GF-D8 (cell line): ENCODE measurements at regions not wholly inside any gene's neighbourhood (a gene's known extent, or its start where the extent isn't known, plus 50 kb on each side); places are given as distances from the start of the nearest gene placed in this dataset.

Experiments
- DNase-seq: peaks from one replicate; lab custom pipeline; 2025; lab: John Stamatoyannopoulos, UW

DNA sequence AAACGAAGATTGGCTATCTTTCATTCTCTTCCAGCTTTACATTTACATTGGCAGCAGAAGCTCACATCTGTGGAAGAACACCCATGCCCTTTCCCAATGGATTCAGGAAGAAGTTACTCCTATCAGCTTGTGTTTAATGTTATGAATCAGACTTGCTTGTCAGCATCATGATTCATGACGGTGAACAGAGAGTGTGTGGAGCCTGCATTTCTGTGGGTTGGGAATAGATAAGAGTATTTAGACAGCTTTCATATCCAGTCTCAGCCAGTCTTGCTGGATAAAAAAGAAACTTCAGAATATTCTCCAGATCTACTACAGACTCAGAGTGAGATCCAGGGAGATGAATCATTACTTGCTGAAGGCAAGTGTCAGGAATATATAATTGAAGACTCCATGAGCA, 812.9 kb upstream of the ZNF608 start:
- DNase-seq, result no peak

DNA sequence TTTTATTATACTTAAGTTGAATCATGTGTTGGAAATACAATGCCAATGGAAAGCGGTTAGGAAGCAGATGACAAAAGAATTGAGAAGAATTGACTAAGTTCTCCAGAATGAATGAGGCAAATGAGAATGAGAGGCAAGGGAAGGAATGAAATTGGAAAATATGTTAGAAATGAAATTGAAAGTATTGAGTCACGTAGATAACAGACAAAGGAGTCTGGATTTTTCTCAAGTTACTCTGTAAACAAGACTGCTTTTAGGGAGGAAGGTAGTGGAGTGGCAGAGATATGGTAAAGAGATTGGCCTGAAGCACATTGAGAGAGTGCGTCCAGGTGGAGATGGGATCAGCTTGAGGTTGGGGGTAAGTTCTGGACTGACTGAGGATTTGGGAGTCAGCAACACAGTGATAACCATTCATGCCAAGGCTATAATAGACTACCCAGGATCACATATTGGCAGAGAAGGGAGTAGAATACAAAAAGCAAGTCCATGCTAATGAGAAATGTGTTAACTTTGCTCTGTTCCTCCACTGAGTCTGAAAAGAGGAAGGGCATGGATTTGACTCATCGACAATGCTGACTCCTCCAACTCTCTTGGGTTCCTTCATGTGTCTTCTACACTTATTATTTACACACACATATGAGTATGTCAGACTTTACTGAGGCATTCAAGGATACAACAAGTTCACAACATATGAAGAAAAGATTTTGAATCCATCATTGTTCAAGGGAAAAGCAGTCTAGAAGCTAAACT, 814.2 kb upstream of the ZNF608 start:
- DNase-seq, result no peak

DNA sequence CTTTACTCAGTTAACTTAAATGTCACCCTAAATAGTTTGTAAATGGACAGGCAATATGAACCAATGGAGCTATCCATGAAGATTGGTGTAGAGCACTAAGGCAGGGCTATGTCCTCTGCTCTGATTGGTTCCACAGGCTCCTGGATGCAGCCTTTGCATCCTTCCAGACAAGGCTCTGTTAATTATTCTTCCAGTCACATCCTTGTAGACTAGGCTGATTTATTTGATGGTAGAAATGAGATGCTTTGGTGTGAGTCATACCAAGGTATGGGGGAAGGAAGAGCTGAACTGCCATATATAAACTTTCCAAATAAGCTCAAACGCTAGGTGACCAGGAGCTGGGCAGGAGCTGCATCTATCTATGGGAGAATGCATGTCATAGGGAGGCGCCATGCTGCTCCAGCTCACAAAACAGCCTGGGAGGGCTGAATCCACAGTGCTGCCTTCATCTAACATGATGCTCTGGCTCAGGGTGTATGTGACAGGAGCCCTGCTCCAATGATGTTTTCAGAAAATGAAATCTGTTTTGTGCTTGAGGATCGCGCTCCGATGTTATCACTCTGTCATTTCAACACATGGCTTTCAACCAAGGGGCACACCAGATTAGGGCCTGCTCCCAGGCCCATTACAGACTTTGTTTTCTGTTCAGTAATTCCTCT, 818.0 kb upstream of the ZNF608 start:
- no peak for DNase-seq

DNA sequence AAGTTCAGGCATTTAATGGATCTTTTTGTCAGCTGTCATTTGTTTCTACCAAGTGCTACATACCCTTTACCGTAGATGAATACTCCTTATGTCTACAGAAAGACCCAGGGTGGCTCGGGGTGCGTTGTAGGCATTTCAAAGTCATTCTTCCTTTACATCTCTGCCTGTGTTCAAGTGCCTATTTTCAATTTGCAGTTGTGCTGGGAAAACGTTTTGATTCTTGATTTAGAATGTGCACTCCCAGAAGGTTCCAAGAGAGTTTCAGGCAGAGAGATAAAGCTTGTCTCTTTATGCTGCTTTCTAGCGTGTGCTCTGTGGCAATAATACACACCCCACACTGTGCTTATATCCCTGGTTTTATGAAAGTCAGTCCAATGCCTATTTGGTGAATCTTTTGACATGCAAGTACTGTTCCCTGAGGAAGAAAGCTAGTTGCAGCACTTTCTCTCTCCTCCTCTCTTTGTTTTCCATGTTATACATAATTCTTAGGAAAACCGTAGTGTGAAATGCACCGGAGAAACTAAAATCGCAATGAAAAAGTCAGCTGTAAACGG, 828.1 kb upstream of the ZNF608 start:
- DNase-seq, result no peak

DNA sequence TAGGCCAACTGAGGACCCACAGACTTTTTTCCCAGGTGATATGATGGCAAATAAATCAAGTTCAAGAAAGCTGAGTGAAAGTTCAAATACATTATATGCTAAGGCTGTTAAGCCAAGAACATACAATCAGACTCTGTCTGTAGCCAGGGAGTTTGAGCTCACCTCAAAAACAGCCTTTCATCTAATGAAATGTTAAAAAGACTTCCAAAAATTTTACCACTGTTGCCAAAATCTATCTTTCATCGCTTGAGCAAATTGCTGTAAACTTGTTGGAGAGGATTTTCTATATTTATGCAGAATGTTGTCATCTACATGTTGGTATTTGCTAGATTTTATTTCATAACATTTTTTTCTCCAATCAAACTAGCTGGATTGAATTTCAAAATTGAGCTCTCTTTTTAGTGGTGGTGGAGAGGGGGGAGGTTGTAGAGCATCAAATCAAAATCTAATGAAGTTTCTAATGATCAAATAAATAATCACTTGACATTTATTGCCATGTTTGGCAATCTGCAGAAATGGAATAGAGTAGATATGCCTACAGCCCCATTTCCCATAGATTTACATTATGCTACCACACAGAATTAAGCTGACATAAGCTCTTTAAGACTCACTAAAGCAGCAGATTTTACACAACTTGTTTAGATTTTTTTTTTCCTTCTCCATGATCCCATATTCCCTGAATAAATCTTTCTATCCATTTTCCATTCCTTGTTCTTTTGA, 828.9 kb upstream of the ZNF608 start:
- no peak for DNase-seq

DNA sequence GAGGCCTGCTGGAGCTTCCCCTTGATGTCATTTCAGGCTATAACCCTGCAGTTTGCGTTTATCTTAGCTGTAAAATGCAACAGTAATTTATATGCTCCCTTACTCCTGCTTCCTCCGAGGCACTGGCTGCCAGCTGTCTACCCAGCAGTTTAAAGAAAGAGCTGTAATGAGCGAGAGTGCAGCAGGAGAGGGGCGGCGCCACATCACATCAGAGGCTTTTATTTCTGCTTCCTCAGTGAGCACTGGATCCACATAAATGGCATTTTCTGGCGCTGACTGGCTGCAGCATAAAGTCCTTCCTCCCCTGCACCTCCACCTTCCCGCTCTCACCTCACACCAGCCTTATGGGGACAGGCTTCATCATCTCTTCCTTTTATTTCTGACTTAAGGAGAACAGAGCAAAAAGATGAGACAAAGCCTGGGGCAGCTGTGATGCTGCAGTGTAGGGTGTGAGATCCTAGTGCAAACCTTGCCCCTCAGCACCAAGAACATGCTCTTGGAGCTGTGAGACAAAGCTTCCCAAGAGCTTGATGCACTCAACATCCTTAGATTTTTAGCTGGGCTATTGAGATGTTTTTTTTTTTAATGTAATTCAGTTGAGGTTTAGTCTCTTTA, 829.6 kb upstream of the ZNF608 start:
- DNase-seq, result no peak

DNA sequence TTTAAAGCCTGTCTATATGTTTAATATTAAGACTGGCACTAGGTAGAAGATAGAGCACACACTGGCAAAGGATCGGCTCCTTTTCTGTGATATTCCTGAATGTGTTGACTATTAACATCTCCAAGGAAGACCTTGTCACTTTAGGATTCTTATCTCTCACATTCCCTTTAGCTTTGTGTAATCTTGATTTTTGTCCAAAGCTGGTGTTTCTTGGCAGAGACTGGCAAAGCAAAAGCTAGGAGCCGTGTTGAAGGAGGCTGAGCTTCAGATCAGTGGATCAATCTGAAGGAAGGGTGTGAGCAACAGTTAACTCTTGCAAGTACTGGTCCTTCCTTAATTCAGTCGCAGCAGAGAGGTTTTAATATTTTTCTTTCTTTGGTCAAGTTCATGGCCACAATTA, 830.4 kb upstream of the ZNF608 start:
- no peak for DNase-seq

DNA sequence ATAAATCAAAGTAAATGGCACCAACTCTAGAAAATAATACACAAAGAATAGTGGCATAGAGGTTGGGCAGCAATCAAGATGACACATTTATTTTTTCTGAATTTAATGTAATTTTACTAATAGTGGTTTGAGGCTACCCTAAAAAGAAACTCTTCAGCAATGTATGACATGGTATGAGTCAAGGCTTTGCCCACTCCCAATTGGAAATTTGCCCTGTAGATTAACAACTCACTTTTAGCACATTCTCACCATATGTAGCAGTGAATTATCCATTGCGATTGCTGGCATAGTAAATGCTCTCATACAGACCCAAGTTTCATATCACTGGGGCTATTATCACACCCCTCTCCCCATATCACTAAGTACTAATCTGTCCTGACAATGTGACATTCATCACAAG, 832.1 kb upstream of the ZNF608 start:
- DNase-seq, result no peak

DNA sequence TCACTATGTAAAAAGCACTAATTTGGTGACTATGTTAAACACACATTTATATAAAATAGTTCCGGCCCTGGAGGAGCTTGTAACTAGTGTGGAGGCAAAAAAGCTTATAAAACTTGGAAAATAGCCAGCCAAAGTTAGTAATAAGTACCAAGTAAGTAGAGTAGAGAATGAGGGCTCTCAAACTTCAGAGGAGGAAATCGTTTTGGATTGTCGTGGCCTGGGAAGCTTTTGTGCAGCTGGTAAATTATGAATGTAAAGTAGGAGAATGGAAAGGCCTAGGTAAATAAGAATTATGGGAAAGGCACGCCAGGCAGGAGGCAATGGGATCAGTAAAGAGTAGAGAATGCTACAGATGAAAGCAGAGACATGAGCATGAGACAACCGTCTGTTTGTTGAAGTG, 832.7 kb upstream of the ZNF608 start:
- DNase-seq, result no peak

DNA sequence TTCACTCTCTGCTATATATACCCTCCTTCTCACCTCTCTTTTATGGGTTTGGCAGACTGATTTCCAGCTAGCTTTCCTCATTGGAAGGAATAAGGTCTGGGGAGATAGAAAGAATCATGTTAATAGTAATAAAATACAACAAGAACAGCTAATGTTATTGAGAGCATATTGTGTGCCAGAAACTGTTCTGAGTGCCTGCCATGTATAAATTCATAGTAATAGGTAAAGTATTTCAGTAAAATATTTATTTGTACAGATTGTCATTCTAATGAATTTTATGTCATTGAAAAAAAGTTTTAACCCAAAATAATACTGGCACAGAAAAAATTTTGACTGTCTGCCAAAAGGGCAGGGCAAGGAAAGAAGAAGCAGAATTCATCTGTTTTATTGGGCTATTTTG, 834.9 kb upstream of the ZNF608 start:
- no peak for DNase-seq

DNA sequence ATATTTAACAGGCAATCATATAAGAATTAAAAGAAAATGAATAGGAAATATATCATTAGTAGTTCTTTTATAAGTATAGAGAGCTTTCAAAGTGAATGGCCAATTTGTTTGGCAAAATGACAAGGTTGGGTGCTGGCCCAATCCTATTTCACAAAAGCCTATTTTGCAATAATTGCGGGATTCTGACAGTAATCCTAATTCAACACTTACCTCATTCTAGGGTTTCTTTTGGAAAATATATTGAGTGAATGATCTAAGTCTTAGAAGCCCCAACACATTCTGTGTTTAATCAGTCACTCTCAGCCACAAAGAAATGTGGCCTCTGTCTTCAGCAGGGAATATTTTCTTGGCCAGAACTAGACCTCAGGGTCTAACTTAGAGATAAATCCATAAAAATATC, 835.9 kb upstream of the ZNF608 start:
- no peak for DNase-seq

DNA sequence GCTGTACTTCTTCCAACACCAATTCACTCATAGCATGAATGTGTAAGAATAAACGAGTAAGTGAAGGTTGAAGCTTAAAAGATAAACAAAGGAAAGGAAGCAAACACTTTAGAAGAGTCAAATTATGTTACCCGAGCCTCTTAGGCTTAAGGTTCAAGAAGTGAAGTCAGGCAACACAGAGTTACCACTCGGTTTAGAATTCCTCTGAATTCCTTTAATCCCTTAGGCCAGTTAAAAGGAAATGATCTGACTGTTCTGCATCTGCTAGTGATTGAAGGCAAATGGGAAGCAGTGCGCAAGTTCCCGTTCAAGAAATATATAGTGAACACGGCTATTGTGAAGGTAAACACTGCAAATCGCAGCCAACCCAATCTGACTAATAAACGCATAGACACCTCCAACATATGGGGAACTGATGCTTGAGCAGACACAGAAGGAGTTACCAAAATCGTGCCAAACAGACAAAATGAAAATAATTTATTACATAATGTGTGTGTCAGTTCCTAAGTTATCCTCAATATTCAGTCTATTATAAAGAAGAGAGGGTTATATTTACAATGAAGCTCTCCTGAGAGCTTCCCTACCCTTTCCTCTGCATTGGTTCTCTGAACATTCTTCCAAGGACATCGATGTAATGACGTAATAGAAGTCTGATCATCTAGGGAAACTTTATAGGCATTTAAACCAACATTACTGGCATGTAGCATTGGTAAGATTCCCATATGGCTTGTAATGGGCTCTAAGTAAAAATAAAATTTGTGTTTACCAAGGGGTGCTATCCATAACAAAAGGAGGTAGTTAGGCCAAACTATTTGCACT, 837.1 kb upstream of the ZNF608 start:
- DNase-seq, result no peak

DNA sequence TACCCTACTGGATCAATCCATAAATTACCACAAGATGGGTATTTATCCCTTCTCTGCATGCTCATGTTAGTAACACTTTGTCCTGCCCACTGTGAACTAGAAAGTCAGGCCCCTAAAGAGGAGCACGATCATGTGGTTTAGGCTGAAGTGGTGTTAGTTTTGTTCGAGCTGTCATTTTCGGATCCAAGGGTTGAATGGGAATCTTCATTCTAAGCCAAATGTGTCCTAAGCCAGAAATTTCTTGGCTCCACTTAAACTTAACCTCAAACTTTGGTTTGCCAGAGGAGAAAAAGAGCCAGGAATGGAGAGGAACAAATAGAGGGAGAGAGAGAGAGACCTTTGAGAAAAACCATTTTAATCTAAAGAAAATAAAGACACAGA, 837.7 kb upstream of the ZNF608 start:
- DNase-seq, result no peak

DNA sequence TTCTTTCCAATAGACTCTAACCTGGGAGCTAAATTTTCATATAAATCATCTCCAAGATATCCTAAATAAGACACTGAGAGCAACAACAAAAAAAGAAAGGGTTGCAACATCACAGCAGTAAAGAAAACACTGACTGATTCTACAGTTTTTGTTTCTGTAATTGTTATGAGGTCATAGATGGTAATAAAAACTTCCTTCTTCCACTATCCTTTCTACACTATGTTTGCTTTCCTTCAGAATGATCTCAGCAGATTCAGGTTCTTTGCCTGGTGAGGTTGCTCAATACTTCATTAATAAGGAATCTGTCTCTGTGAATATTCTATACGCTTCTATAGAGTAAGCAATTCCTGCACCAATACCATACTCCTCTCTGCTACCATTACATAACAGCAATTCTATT, 835.6 kb upstream of the GRAMD2B start:
- no peak for DNase-seq

DNA sequence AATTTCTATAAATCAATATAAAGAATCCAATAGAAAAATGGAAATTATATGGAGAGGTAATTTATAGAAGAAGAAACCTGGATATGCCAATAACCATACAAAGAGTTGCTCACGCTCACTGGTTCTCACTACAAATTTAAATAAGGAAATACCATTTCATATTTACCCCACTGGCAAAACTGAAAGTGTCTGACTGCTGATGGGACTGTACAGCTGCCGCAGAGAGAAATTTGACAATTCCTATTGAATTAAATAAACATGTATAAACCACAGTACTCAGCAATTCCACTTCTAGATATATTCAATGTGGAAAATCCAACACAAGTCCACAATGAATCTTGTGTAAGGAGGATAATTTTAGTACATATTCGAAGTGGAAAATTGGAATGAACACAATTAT, 830.4 kb upstream of the GRAMD2B start:
- no peak for DNase-seq

DNA sequence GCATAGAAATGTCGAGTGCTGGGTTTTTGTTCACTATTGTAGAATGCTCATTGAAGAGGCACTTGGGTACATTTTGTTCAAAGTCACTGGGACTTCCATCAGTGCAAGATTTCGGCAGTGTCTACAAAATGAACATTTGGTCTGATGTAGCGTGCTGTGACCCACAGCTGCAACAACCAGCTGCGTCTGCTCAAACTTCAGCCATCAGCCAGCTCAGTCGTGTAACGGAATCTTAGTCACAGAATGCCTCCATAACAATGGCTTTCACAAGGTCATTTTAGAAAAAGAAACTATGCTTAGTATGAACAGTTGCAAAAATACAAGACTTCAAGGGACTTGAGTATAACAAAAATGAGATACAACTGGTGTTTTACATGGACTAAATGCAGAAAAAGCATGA, 828.1 kb upstream of the GRAMD2B start:
- DNase-seq, result no peak

DNA sequence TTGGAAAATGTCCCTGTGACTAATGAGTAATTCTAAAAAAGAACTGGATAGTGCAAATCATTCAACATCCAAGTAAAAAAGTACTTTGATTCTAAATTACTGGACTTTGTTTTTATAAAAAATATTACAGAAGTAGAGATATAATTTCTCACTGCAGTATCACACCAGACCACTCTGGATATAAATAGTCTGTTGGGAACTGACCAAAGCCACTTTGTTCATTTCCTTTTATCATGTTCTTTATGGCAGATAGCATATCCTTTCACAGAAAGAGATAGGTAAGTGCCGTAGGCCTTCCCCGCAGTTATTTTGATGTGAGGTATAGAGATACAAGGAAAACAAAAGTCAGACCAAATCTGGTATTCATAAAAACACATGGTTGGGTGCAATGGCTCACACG, 827.4 kb upstream of the GRAMD2B start:
- no peak for DNase-seq

DNA sequence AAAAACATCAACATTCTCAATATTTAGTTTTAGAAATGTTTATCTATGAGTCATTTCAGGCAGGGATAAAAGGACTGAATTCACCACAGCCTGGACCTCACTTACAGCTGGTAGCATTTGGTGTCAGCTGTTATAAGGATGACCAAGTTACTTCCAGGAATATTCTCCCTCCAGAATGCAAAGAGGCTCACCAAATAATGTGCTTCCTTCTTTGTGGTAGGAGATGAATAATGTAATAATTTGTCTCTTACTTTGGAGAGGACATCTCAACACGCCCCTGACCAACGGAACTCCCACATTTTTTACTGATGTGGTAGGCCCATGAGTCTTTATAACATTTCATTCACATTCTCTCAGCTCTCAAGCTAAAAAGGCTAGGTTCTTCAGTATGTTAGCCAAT, 825.9 kb upstream of the GRAMD2B start:
- DNase-seq, result no peak

DNA sequence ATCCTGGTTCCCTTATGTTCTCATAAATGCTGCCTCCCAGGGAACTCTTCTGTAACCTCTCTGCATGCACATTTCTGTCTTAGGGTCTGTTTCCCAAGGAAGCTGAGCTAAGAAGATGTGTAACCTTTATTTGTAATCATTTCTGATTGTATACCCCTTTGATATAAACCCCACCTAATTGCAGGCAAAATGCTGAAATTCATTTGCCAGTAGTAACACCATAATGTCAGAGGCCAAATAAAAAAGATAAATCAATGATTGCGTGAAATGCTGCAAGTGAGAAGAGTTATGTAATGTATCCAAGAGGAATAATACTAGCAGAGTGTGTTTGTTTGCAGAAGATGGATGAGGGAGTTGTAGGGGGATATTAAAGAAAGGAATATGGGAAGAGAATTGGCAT, 822.6 kb upstream of the GRAMD2B start:
- no peak for DNase-seq

DNA sequence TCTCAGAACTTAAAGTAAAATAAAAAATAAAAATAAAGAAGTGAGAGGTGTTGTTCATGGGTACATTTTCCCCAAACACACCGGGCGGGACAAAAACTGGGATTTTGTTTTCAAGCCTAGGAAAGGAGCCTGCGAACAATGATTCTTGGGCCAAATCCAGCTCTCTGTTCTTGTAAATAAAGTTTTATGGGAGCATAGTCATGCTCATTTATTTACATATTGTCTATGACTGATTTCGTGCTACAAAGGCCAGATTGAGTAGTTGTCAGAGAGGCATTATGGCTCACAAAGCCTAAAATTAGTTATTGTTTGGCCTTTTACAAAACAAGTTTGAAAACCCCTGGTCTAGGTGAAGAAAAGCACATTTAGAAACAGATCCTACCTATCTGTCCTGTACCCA, 821.0 kb upstream of the GRAMD2B start:
- DNase-seq, result no peak

DNA sequence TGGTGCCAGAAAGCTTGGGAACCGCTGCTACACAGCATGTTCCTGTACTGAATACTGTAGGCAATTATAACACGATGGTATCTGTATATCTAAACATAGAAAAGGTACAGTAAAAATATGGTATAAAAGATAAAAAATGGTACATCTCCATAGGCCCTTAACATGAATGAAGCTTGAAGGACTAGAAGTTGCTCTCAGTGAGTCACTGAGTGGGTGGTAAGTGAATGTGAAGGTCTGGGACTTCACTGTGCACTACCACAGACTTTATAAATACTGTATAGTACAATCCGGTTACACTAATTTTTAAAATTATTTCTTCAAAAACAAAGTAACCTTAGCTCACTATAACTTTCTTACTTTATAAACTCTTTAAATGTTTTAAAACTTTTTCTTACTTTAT, 819.9 kb upstream of the GRAMD2B start:
- no peak for DNase-seq

DNA sequence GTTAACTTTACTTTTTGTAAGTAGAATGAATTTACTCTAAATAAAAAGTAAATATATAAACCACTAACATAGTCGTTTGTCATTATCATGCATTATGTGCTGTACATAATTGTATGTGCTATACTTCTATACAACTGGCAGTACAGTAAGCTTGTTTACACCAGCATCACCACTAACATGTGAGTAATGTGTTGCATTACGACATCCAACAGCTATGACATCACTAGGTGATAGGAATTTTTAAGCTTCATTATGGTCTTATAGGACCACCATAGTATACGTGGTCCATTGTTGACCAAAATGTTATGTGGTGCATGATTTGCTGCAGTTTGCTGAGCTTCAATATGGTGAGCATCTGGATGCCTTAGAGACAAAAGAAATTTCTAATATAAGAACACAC, 819.1 kb upstream of the GRAMD2B start:
- DNase-seq, result no peak
